ENCODE measurements at regions not wholly inside any gene's neighbourhood (a gene's known extent, or its start where the extent isn't known, plus 50 kb on each side); places are given as distances from the start of the nearest gene placed in this dataset.

DNA sequence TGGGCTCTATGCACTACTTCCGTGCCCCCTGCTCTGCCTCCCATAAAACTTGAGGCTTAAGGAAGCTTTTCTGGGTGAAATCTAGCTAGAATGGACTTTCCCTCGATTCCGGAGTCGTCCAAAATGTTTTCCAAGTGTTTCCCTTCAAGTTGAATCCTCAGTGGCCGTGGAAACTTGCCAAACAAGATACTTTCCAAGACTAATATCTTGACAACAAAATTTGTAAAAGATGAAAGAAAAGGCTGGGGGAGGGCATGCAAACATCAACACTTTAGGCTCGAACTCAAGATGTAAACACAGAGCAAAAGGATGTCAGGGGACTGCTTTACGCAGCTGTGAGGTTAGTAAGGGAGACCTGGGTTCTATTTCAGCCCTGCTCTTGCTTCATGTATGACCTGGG is 482.8 kb upstream of the KLF4 start:
- no peak for TF ChIP-seq HDAC6 (IDR thresholded peaks at IDR 0.05; ENCODE audit: low read depth, low read length)
- TF ChIP-seq TAF1 (CRISPR knock-in tag; IDR thresholded peaks at IDR 0.05) = no peak

Data from HepG2 (cell line).